H9 (cell line): ENCODE measurements at regions not wholly inside any gene's neighbourhood (a gene's known extent, or its start where the extent isn't known, plus 50 kb on each side); places are given as distances from the start of the nearest gene placed in this dataset.

Experiments used
- DNase-seq: peaks from one replicate; pipeline ENCODE4 v3.0.0-alpha.2; 2017
- H2AFZ ChIP-seq: one replicate; pipeline ENCODE4 v1.6.1; 2013; ENCODE audit warnings: mild to moderate bottlenecking, low read length, control low read depth, moderate library complexity
- H2AK5ac ChIP-seq: 2 replicates; pipeline ENCODE4 v1.6.1; 2013; ENCODE audit warnings: low read length, control low read depth, mixed read lengths; ENCODE audit not compliant: insufficient read length
- H2BK120ac ChIP-seq: one replicate; pipeline ENCODE4 v1.6.1; 2013; ENCODE audit warnings: low read depth, mild to moderate bottlenecking, low read length, control low read depth, inconsistent platforms; ENCODE audit not compliant: poor library complexity, severe bottlenecking
- H2BK12ac ChIP-seq: 2 replicates; pipeline ENCODE4 v1.6.1; 2013; ENCODE audit warnings: low read length, control low read depth, mixed read lengths, low read depth; ENCODE audit not compliant: insufficient read length
- H2BK15ac ChIP-seq: 2 replicates; pipeline ENCODE4 v1.6.1; 2013; ENCODE audit warnings: low read depth, low read length, control low read depth
- H2BK20ac ChIP-seq: one replicate; pipeline ENCODE4 v1.6.1; 2013; ENCODE audit warnings: low read depth, mild to moderate bottlenecking, low read length, control low read depth, inconsistent platforms; ENCODE audit not compliant: poor library complexity, severe bottlenecking
- H2BK5ac ChIP-seq: 2 replicates; pipeline ENCODE4 v1.6.1; 2013; ENCODE audit warnings: low read length, control low read depth, mixed read lengths; ENCODE audit not compliant: insufficient read length
- H3K14ac ChIP-seq: 2 replicates; pipeline ENCODE4 v1.6.1; 2013; ENCODE audit warnings: low read length, control low read depth; ENCODE audit not compliant: insufficient read depth
- H3K18ac ChIP-seq: 2 replicates; pipeline ENCODE4 v1.6.1; 2013; ENCODE audit warnings: low read depth, mild to moderate bottlenecking, mixed read lengths, low read length, control low read depth; ENCODE audit not compliant: insufficient read length
- H3K23ac ChIP-seq: 2 replicates; pipeline ENCODE4 v1.6.1; 2013; ENCODE audit warnings: low read length, control low read depth, mixed read lengths, low read depth; ENCODE audit not compliant: insufficient read length
- H3K23me2 ChIP-seq: 2 replicates; pipeline ENCODE4 v1.6.1; 2013; ENCODE audit warnings: low read depth, mild to moderate bottlenecking, mixed read lengths, low read length, control low read depth; ENCODE audit not compliant: insufficient read length, poor library complexity, severe bottlenecking
- H3K27ac ChIP-seq: 2 replicates; pipeline ENCODE4 v1.5.1; 2013; ENCODE audit warnings: low read length, control low read depth, mixed read lengths, low read depth; ENCODE audit not compliant: insufficient read length
- H3K27me3 ChIP-seq: 2 replicates; pipeline ENCODE4 v1.6.1; 2013; ENCODE audit warnings: low read length, control low read depth, inconsistent platforms; ENCODE audit not compliant: insufficient read depth
- H3K4ac ChIP-seq: 2 replicates; pipeline ENCODE4 v1.6.1; 2013; ENCODE audit warnings: low read depth, mild to moderate bottlenecking, control low read depth, inconsistent platforms, low read length, moderate library complexity
- H3K4me1 ChIP-seq: 2 replicates; pipeline ENCODE4 v1.6.1; 2013; ENCODE audit warnings: low read length, control low read depth, inconsistent platforms; ENCODE audit not compliant: insufficient read depth
- H3K4me2 ChIP-seq: 2 replicates; pipeline ENCODE4 v1.6.1; 2013; ENCODE audit warnings: low read length, control low read depth, mixed read lengths; ENCODE audit not compliant: insufficient read length, insufficient read depth
- H3K56ac ChIP-seq: 2 replicates; pipeline ENCODE4 v1.6.1; 2013; ENCODE audit warnings: low read depth, mild to moderate bottlenecking, mixed read lengths, low read length, control low read depth; ENCODE audit not compliant: insufficient read length
- H3K79me1 ChIP-seq: 2 replicates; pipeline ENCODE4 v1.6.1; 2013; ENCODE audit warnings: low read depth, mild to moderate bottlenecking, moderate library complexity, low read length, control low read depth, inconsistent platforms; ENCODE audit not compliant: insufficient read depth, poor library complexity, severe bottlenecking
- H3K79me2 ChIP-seq: 2 replicates; pipeline ENCODE4 v1.6.1; 2013; ENCODE audit warnings: low read length, control low read depth, inconsistent platforms; ENCODE audit not compliant: insufficient read depth
- H3K9ac ChIP-seq: 2 replicates; pipeline ENCODE4 v1.6.1; 2013; ENCODE audit warnings: low read length, control low read depth, mixed read lengths; ENCODE audit not compliant: insufficient read length; ENCODE audit errors: extremely low read depth
- H3K9me3 ChIP-seq: one replicate; pipeline ENCODE4 v1.6.1; 2013; ENCODE audit warnings: low read depth, low read length, inconsistent platforms; ENCODE audit not compliant: control insufficient read depth
- H3T11ph ChIP-seq: one replicate; pipeline ENCODE4 v1.6.1; 2013; ENCODE audit warnings: mild to moderate bottlenecking, low read length, control low read depth, inconsistent platforms
- H4K20me1 ChIP-seq: one replicate; pipeline ENCODE4 v1.6.1; 2013; ENCODE audit not compliant: control insufficient read depth, insufficient read length, insufficient read depth
- H4K5ac ChIP-seq: 2 replicates; pipeline ENCODE4 v1.6.1; 2013; ENCODE audit warnings: low read depth, mild to moderate bottlenecking, mixed read lengths, low read length, control low read depth; ENCODE audit not compliant: insufficient read length
- H4K8ac ChIP-seq: replicated peaks from 2 replicates; pipeline ENCODE4 v1.6.1; 2013; ENCODE audit warnings: low read length, control low read depth, mixed read lengths, low read depth; ENCODE audit not compliant: insufficient read length
- H4K91ac ChIP-seq: 2 replicates; pipeline ENCODE4 v1.6.1; 2013; ENCODE audit warnings: low read depth, mild to moderate bottlenecking, moderate library complexity, mixed read lengths, low read length, control low read depth; ENCODE audit not compliant: insufficient read length
- H3K27ac Mint-ChIP-seq, 3 experiments: 2 replicates in 2 of 3; 3 replicates in 1 of 3; pipeline ENCODE4 v1.8.0; 2020 to 2021; ENCODE audit warnings: mixed read lengths in 3 of 3, mild to moderate bottlenecking in 1 of 3, moderate library complexity in 1 of 3
- H3K27me3 Mint-ChIP-seq: 2 replicates; pipeline ENCODE4 v1.8.0; 2021; ENCODE audit warnings: low read depth, mild to moderate bottlenecking, moderate library complexity, mixed read lengths
- H3K36me3 Mint-ChIP-seq, 3 experiments: 2 replicates in 2 of 3; 3 replicates in 1 of 3; pipeline ENCODE4 v1.8.0; 2020 to 2021; ENCODE audit warnings: low read depth in 3 of 3, mixed read lengths in 3 of 3; ENCODE audit not compliant: insufficient read depth in 1 of 3
- H3K4me1 Mint-ChIP-seq, 2 experiments: 2 replicates each; pipeline ENCODE4 v1.8.0; 2020; ENCODE audit warnings: mixed read lengths in 2 of 2
- H3K4me3 Mint-ChIP-seq, 2 experiments: 2 replicates in 1 of 2; 3 replicates in 1 of 2; pipeline ENCODE4 v1.8.0; 2020 to 2021; ENCODE audit warnings: mild to moderate bottlenecking in 2 of 2, mixed read lengths in 2 of 2, moderate library complexity in 1 of 2
- H3K9me3 Mint-ChIP-seq, 2 experiments: 2 replicates in 1 of 2; 3 replicates in 1 of 2; pipeline ENCODE4 v1.8.0; 2020; ENCODE audit warnings: mild to moderate bottlenecking in 2 of 2, mixed read lengths in 2 of 2, moderate library complexity in 1 of 2
- WGBS: extraction: QIAGEN DNeasy Blood & Tissue Kit; methylation state at CpG from one replicate; pipeline ENCODE4 v1.1.7; 2013; ENCODE audit warnings: missing lambda C conversion rate, low lambda C conversion rate, mixed read lengths; ENCODE audit not compliant: insufficient read length; ENCODE audit errors: extremely low coverage; 5-methylcytosine and 5-hydroxymethylcytosine counted together
- TF ChIP-seq, protein P1 (sequence below): fragments of 200-600 bp; sonication (generic); conservative IDR thresholded peaks from 3 replicates; pipeline ENCODE4 v1.8.0; 2021; ENCODE audit warnings: antibody characterized with exemption, mild to moderate bottlenecking

DNA sequence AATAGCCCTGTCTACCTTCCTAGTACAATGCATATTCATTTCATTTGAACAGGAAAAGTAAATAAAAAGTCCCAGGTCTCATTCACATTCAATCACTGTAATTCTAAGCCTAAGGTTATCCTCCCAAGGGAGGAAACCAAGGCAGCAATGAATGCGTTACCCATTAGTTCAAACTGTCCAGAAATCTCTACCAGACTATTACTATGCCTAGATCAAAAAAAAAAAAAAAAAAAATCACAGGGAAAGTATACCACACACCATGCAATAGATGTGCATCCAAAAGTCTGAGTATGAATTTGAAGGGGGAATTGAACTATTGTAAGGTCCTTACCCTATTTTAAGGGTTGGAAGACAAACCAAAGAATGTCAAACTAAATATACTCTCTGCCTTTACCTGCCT lies 598.0 kb upstream of the API5 start:
- no peak overlapping the region for H2BK12ac ChIP-seq
- H3K79me1 ChIP-seq, result no peaks in the 10 kb centered on the region
- H2BK15ac ChIP-seq, result no peak overlapping the region
- Mint-ChIP-seq H3K36me3 (peaks cover 0 to 3% (median 2%) of the 10 kb centered on the region in 3 experiments; a peak in 3 of 7 replicates), H3K4me3 (no peak overlapping the region), H3K9me3 (peaks cover 0 to 3% of the 10 kb centered on the region in 2 experiments; a peak in 2 of 5 replicates), H3K27ac (no peak overlapping the region), H3K27me3 (no peaks in the 10 kb centered on the region), H3K4me1 (peaks cover 11 to 15% of the 10 kb centered on the region in 2 experiments)
- TF ChIP-seq, protein P1, sequence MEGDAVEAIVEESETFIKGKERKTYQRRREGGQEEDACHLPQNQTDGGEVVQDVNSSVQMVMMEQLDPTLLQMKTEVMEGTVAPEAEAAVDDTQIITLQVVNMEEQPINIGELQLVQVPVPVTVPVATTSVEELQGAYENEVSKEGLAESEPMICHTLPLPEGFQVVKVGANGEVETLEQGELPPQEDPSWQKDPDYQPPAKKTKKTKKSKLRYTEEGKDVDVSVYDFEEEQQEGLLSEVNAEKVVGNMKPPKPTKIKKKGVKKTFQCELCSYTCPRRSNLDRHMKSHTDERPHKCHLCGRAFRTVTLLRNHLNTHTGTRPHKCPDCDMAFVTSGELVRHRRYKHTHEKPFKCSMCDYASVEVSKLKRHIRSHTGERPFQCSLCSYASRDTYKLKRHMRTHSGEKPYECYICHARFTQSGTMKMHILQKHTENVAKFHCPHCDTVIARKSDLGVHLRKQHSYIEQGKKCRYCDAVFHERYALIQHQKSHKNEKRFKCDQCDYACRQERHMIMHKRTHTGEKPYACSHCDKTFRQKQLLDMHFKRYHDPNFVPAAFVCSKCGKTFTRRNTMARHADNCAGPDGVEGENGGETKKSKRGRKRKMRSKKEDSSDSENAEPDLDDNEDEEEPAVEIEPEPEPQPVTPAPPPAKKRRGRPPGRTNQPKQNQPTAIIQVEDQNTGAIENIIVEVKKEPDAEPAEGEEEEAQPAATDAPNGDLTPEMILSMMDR, result no peak
- H3K18ac ChIP-seq, result no peak overlapping the region
- H2BK20ac ChIP-seq, result no peak overlapping the region
- no peak overlapping the region for H2BK120ac ChIP-seq
- no peaks in the 10 kb centered on the region for H3K27me3 ChIP-seq
- H4K5ac ChIP-seq, result no peak overlapping the region
- H3K4me1 ChIP-seq, result no peaks in the 10 kb centered on the region
- no peak overlapping the region for H2BK5ac ChIP-seq
- H2AK5ac ChIP-seq, result no peak overlapping the region
- no peak overlapping the region for H3K9ac ChIP-seq
- no peaks in the 10 kb centered on the region for H3K23me2 ChIP-seq
- no peak for DNase-seq
- no peaks in the 10 kb centered on the region for H4K20me1 ChIP-seq
- H3K27ac ChIP-seq, result no peak overlapping the region
- H3K4me2 ChIP-seq, result no peak overlapping the region
- no peak overlapping the region for H3K4ac ChIP-seq
- H2AFZ ChIP-seq, result no peak overlapping the region
- no peak overlapping the region for H3K23ac ChIP-seq
- H3K79me2 ChIP-seq, result no peaks in the 10 kb centered on the region
- H3T11ph ChIP-seq, result no peak overlapping the region
- no peak overlapping the region for H3K56ac ChIP-seq
- H4K91ac ChIP-seq, result no peak overlapping the region
- no peak overlapping the region for H4K8ac ChIP-seq
- no CpG with 5 or more reads among the region's 1 CpG for WGBS
- H3K9me3 ChIP-seq, result no peaks in the 10 kb centered on the region
- no peak overlapping the region for H3K14ac ChIP-seq
